DND-41 (cell line): ENCODE measurements at regions not wholly inside any gene's neighbourhood (a gene's known extent, or its start where the extent isn't known, plus 50 kb on each side); places are given as distances from the start of the nearest gene placed in this dataset.
"Not testable (repeated sequence)": the region's sequence is repeated elsewhere in the genome, so short reads cannot be mapped to it uniquely, and the experiment has no call there.

ENCODE experiments used
- EZH2 ChIP-seq: IDR thresholded peaks from 3 replicates; pipeline ENCODE4 v1.6.1; 2012; ENCODE audit warnings: borderline replicate concordance, low read depth, mild to moderate bottlenecking, moderate library complexity, low read length, inconsistent platforms; ENCODE audit not compliant: severe bottlenecking
- TF ChIP-seq, protein P1 (sequence below): IDR thresholded peaks from 2 replicates; pipeline ENCODE4 v1.5.1; 2012; ENCODE audit warnings: borderline replicate concordance, low read length, moderate library complexity, mild to moderate bottlenecking; ENCODE audit not compliant: poor library complexity, severe bottlenecking; ENCODE audit errors: extremely low read depth

DNA sequence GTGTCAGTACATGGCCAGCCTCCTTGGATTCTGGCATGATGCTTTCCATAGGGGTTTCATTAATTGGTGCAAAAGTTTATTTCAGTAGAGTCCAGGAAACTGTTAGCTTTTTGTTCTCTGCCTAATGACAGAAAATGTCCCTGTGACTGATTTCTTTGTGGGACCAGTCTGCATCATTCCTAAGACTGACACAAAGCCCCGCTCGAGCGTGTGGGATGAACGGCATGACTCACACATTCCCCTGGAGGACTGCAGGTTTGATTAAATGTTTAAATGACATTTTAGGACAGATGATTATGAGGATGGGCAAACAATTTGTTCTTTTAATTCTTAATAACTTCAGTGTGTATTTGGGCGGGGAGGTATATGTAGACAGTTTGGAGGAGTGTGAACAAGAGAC, 120.9 kb upstream of the ERV3-1 start:
- TF ChIP-seq EZH2, result not testable (repeated sequence)
- TF ChIP-seq, protein P1, sequence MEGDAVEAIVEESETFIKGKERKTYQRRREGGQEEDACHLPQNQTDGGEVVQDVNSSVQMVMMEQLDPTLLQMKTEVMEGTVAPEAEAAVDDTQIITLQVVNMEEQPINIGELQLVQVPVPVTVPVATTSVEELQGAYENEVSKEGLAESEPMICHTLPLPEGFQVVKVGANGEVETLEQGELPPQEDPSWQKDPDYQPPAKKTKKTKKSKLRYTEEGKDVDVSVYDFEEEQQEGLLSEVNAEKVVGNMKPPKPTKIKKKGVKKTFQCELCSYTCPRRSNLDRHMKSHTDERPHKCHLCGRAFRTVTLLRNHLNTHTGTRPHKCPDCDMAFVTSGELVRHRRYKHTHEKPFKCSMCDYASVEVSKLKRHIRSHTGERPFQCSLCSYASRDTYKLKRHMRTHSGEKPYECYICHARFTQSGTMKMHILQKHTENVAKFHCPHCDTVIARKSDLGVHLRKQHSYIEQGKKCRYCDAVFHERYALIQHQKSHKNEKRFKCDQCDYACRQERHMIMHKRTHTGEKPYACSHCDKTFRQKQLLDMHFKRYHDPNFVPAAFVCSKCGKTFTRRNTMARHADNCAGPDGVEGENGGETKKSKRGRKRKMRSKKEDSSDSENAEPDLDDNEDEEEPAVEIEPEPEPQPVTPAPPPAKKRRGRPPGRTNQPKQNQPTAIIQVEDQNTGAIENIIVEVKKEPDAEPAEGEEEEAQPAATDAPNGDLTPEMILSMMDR, result not testable (repeated sequence)
